Amniotic stem cell (primary cell): ENCODE measurements at regions not wholly inside any gene's neighbourhood (a gene's known extent, or its start where the extent isn't known, plus 50 kb on each side); places are given as distances from the start of the nearest gene placed in this dataset.

Experiments
- DNase-seq: peaks from one replicate; lab custom pipeline; 2025; lab: John Stamatoyannopoulos, UW

GRCh38 chr12:66963901-66964300 lies 285.0 kb upstream of the GRIP1 start:
- no peak for DNase-seq

- DNase-seq: no peak
Measured at GRCh38 chr12:66964629-66965028, 285.8 kb upstream of the GRIP1 start.

- no peak for DNase-seq
Measured at GRCh38 chr12:66965621-66966020, 286.7 kb upstream of the GRIP1 start.

GRCh38 chr12:66971816-66972215 lies 292.9 kb upstream of the GRIP1 start:
- DNase-seq: no peak

- no peak for DNase-seq
Measured at GRCh38 chr12:66976526-66976925, 292.6 kb upstream of the CAND1 start.

GRCh38 chr12:66978802-66979201 lies 290.4 kb upstream of the CAND1 start:
- no peak for DNase-seq

GRCh38 chr12:66979251-66979650 lies 289.9 kb upstream of the CAND1 start:
- no peak for DNase-seq

GRCh38 chr12:66984077-66984476 lies 285.1 kb upstream of the CAND1 start:
- no peak for DNase-seq

GRCh38 chr12:66984962-66985361 lies 284.2 kb upstream of the CAND1 start:
- no peak for DNase-seq

GRCh38 chr12:66999141-66999540 lies 270.0 kb upstream of the CAND1 start:
- no peak for DNase-seq

- DNase-seq: no peak
Measured at GRCh38 chr12:67001251-67001650, 267.9 kb upstream of the CAND1 start.

GRCh38 chr12:67002720-67003119 lies 266.4 kb upstream of the CAND1 start:
- no peak for DNase-seq

GRCh38 chr12:67006610-67007009 lies 262.5 kb upstream of the CAND1 start:
- no peak for DNase-seq

GRCh38 chr12:67014642-67015041 lies 254.5 kb upstream of the CAND1 start:
- DNase-seq: no peak

GRCh38 chr12:67018105-67018504 lies 251.1 kb upstream of the CAND1 start:
- no peak for DNase-seq

- DNase-seq: no peak
Measured at GRCh38 chr12:67019070-67019469, 250.1 kb upstream of the CAND1 start.

- DNase-seq: no peak
Measured at GRCh38 chr12:67025543-67026114, 243.5 kb upstream of the CAND1 start.

- DNase-seq: no peak
Measured at GRCh38 chr12:67026487-67027246, 242.5 kb upstream of the CAND1 start.

GRCh38 chr12:67028529-67028928 lies 240.6 kb upstream of the CAND1 start:
- no peak for DNase-seq

GRCh38 chr12:67034110-67034879 lies 234.9 kb upstream of the CAND1 start:
- no peak for DNase-seq

GRCh38 chr12:67035121-67035520 lies 234.0 kb upstream of the CAND1 start:
- DNase-seq: no peak

- no peak for DNase-seq
Measured at GRCh38 chr12:67038486-67038885, 230.7 kb upstream of the CAND1 start.
